ENCODE measurements at regions not wholly inside any gene's neighbourhood (a gene's known extent, or its start where the extent isn't known, plus 50 kb on each side); places are given as distances from the start of the nearest gene placed in this dataset.

GRCh38 chr7:63114371-63114985 is 884.2 kb upstream of the ZNF722 start:
- Mint-ChIP-seq H3K27me3 (ENCODE audit: unreplicated experiment) (peaks cover 1% of the 10 kb centered on the region), H3K36me3 (ENCODE audit: low read depth, unreplicated experiment) (peaks cover 4% of the 10 kb centered on the region), H3K4me3 (ENCODE audit: unreplicated experiment) (no peak overlapping the region), H3K9me3 (ENCODE audit: unreplicated experiment) (peaks cover 27% of the 10 kb centered on the region), H3K4me1 (ENCODE audit: unreplicated experiment) (no peaks in the 10 kb centered on the region), H3K27ac (ENCODE audit: unreplicated experiment) (no peak overlapping the region)
- no peak for TF ChIP-seq CTCF (IDR thresholded peaks at IDR 0.05; ENCODE audit: unreplicated experiment)
- no peak for DNase-seq (ENCODE audit: low spot score)
